NCI-H1436 treated with DMSO at 0.1 percent for 48 hours (cell line): ENCODE measurements at regions not wholly inside any gene's neighbourhood (a gene's known extent, or its start where the extent isn't known, plus 50 kb on each side); places are given as distances from the start of the nearest gene placed in this dataset.
A peak's percentile ranks its signal among the peaks of the same experiment; 100 is the strongest.
"Not testable (repeated sequence)": the region's sequence is repeated elsewhere in the genome, so short reads cannot be mapped to it uniquely, and the experiment has no call there.

Source experiments
- DNase-seq: peaks from one replicate; lab custom pipeline; 2025; lab: John Stamatoyannopoulos, UW

DNA sequence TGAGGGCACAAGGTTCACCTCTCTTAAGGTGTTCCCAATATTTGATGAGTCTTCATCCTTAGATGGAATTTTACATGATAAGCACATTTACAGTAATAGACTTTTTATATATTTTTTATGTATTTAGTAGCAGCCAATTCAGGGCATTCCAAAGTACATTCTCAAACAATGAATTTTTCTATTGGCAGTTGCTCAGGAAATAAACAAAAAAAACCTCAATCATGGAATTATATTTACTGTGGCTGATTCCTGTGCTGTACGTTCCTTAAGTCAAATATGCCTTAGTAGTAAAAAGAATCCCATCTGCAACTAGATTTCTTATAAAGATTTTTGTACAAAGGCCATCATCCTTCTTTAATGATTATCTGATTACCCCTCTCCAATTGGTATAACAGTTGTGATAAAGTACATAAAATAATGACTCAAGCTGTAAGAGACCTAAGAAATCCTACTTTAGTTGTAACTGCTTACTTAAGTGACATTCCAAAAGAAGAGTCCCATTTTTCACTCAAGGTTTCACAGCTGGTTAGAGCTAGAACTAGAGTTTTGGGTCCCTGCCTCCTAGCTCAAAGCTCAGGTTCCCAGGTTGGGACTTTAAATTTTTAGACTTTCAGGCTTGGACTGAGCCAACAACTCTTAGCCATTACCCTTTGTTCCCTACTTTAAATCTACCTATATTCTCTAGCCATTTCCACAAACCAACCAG is 152.7 kb downstream of the FHIP1A start:
- no peak for DNase-seq

DNA sequence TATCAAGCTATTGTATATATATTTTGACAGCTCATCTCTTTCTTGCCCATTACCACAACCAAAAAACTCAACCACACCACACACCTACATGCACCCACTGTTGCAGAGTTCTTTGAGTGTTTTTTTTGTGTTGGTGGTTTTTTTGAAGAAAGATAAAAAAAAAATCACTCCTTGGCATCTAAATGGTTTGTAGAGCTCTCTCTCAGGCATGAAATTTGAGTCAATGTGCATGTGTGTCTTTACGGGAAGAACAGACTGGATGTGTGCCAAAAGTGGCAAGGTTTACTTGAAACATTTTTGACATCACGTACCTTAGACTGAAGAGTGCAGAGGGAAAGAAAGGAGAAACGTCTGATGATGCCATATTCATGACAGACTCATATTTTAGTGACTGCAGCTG is 154.2 kb downstream of the FHIP1A start:
- peak; percentile 9 for DNase-seq

DNA sequence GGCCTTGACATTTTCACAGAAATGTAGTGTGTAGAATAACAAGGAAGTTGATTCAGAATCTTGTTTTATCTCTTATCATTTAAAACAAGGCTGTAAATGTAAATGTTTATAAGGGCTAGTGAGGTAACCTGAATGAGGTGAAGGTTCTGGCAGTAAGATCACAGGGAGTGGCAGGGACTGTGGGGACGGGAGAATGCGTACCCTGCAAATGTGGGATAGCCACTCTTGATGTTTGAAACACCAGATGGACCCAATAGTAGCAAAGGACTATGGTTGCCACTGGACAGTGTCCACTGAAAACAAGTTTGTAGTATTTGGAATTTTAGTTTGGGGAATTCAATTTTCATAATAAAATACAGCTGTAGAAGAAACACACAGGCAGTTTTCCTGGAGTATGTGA is 155.3 kb downstream of the FHIP1A start:
- no peak for DNase-seq

DNA sequence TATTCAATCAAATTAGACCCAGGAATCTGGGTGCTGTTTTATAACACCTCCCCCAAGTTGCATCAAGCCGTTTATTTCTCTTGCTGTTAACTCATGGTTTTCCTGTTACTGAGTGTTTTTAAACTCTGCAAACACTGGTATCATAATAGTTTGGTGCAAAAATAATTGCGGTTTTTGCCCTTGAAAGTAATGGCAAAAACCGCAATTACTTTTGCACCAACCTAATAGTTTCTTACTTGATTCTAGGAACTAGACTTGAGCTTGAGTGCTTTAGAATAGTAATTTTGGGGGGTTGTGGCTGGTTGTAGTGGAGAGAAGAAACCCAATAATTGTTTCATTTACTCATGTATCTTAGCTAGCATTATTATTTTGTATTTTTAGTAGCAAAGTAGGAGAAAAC is 156.6 kb downstream of the FHIP1A start:
- DNase-seq, result no peak

DNA sequence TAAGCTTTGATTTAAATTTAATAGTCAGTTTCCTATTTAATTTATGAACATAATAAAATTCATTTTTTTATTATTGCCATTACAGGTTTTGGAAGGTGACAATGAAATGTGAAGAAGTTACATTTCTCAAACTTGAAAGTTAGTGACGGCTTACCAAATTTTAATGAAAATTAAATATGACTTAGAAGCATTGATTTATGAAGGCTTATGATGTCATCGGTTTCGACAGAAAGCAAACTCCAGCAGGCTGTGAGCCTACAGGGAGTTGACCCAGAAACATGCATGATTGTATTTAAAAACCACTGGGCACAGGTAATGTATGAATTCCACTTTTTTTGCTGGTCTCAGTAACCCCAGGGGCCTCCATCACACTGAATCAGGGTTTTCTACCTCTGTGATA is 157.1 kb downstream of the FHIP1A start:
- no peak for DNase-seq

DNA sequence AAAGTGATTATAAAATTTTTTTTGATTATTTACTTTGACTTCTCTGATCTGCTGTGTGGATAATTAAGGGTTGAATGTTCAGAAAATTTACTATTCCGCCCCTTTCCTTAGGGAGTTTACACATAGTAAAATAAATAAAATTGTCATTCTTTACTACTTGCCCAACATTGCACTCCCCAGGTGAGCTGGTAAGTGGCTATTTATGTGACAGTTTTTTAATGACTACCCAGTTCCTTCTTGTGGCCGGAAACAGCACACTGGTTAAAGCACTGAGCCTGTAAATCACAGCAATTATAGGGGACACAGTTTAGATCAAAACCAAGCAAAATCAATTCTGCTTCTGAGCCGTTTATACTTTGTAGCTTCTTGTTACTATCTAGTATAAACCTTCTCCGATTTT is 158.1 kb downstream of the FHIP1A start:
- DNase-seq, result peak; percentile 52

DNA sequence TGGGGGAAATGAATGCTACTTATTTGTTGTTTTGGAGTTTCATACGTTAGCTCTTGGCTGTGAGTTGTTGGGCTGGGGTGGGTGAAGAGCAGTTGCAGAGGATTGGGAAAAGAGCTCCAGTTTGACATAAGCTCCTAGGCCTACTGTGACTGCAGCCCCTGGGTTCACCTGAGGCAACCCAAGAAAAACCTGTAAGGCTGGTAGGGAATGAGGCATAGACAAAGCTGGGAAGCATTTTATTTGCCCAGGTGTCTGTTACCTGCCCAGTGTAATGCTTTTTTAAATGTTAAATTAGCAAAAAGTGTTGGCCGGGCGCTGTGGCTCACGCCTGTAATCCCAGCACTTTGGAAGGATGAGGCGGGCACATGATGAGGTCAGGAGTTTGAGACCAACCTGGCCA is 160.0 kb downstream of the FHIP1A start:
- DNase-seq, result no peak

DNA sequence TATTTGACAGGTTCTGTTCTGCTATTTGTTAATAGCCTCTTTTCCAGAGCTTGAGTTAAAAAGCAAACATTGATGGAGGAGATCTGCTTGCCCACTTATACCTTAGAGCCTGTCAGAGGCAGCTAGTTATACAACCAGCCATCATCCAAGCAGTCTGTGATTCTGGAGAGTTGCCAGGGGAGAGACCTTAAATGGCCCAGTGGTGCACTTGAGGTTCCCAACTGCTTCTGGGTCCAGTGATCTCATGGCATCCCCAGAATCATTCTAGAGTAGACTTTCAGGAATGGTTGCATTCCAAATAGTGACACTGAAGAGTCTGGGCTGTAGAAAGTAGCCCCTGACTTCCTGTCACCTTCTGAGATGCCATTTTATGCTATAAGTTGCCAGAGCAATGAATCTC is 160.7 kb downstream of the FHIP1A start:
- peak; percentile 58 for DNase-seq

DNA sequence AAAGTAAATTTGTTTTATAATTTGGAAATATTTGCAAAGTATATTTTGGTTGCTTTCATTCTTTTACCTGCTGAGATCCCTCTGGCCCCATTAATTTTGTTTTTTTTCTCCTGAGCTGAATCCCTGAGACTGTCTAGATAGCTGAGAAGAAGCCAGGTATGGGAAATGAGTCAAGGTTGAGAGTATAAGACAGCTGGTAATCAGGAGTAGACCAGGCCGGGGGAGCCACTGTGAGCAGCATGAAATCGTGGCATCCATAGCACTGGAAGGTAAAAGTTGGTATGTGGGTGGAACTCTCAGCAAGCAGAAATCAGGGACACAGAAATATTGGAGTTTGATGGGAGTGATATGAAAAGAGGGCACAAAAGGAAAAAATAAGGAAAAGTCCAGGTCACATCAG is 164.5 kb downstream of the FHIP1A start:
- no peak for DNase-seq

DNA sequence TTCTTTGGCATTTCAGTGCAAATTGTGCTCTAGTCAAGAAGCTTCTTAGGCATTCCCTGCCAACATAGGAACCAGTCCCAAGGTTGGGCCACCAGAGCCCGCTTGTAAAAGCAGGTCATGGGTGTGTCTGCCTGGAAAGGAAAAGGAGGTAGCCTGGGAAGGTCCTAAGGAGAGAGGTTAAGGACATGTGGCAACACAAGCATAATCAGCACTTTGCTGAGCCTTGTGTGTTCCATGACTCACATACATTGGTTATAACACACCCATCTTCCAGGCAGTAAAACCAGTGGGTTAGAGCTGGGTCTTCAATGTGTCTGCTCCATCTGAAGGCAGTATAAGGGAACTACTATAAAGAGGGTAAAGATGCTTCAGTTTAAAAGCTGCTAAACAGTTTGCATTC is 165.0 kb downstream of the FHIP1A start:
- DNase-seq, result no peak

DNA sequence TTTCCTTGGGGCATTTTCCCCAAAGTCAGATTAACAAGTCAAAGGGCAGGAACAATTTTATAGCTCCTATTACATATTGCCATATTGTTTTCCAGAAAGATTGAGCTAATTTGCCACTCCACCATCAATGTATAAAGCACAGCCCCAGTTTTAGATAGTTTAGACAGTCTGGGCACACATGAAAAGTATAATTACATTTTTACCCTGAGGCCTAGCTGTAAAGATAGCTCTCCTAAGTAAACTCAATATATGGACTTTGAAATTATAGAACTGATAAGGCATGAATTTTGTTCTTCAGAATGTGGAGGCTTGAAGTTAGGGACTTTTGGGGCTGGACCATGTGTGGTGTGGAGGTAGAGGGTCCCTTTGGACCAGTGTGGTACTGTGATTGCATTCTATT is 166.0 kb downstream of the FHIP1A start:
- no peak for DNase-seq

DNA sequence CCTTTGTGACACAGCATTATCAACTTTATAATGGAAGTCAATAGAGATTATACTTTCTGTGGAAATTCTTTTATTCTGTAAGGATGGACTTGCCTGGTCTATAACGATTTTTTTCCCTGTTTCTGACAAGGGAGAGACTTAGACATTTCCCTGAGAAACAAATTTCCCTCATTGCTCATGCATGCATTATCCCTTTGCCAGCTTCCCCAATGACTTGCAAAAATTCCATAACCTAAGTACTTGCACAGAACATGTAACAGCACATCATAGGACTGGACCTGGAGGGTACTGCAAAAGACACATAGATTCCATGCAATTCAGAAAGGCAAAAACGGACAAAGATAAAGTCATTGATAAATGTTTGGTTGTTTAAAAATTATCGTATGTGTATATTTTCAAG is 166.7 kb downstream of the FHIP1A start:
- no peak for DNase-seq

DNA sequence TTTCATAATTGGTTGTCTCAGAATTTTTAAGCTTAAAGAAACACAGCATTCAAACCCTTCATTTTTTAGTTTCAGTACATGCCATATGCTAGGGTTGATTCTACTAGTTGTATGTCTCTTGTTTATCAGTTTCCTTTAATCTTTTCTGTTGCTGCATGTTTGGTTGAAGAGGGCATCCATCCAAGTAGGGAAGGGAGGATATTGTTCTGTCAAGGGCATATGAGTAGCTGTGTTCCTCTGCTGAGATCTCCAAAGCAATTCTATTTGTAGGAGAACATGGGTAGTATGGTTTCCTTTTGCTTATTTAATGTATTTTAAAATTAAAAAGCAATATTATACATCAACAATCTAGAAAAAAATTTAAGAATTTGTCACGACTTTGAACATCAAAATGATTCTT is 167.7 kb downstream of the FHIP1A start:
- no peak for DNase-seq

DNA sequence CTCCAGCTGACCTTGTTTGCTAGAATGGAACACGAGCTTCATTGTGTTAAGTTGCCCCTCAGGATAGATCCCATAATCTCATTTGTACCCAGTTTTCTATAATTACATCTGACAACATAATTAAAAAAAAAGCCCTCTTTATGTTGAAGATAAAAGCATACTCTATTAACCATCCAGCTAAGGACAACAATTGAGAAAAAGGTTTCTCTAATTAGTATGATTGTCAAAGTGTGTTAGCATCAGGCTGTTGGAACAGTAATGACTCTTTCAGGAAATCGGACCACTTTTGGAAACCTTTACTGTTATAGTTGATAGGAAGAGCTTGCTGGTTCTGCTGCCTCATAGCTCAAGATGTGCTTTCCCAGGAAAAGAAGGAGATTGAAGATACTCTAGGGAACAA is 172.6 kb downstream of the FHIP1A start:
- peak; percentile 99 for DNase-seq

DNA sequence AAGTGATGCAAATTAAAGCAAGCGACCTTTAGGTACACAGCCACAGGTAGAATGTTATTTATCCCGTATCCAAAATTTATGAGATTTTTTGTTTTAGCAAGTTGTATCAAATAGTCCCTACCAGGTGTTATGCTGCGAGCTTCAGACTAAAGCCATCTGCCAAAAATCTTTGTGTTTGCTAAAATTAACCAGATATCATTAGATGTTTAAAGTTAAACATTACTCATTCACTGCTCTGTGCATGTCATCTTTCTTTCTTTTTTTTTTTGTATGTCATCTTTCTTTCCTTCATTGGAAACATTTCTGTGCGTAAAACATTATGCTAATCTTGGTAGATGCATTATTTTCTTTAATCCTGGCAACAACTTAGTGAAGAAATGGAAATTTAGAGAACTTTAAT is 173.1 kb downstream of the FHIP1A start:
- DNase-seq, result no peak

DNA sequence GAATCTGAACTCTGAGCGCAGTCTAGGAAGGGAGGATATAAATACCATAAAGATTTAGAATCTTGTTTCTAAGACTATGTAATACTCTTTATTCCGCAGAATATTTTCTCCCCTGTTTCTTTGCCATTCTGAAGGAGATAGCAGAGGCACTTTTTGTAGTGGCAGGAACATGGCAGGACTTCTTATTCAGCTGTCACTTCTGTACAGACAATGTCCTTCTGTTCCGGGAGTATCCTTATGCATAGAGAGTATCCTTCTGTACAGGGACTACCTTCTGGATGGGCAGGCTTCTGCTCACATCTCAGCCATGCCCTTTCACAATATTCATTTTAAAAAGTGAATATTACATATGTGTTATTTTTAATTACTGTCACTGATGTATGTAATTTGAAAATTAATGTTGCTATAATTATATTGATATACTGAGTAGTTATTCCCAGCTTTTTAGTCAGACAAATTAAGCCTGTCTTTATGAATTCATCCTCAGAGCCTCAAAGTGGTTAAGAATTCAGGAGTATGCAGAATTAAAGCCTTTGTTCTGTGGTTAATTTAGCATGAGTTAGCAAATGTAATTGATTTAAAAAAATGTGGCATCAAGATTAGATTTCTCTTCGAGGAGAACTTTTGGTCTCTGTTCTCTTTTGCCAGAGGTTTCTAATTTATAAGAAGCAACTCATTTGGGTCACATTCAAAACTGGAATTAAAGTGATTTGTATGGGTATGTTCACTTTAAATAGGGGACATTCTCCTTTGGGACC is 174.4 kb downstream of the FHIP1A start:
- DNase-seq, result no peak

DNA sequence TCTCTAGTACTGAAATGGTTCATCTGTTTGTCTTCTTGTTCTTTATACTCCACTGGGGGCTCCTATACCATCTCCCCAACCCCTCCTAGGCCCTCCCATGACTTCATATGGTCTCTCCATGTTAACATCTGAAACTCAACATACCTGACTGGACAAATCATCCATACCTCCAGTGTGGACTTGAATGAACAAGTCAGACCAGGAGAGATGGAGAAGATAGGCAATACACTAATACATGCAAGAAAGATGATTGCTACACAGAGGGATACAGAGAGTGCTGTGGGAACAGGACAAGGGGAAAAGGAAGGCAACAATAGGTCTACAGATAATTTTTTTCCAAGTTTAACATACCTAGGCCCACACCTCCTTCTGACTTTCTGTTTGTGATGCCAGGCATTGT is 175.1 kb downstream of the FHIP1A start:
- DNase-seq, result no peak

DNA sequence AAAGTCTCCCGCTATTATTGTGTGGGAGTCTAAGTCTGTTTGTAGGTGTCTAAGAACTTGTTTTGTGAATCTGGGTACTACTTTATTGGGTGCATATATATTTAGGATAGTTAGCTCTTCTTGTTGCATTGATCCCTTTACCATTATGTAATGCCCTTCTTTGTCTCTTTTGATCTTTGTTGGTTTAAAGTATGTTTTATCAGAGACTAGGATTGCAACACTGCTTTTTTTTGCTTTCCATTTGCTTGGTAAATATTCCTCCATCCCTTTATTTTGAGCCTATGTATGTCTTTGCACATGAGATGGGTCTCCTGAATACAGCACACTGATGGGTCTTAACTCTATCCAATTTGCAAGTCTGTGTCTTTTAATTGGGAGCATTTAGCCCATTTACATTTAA is 165.2 kb downstream of the GATB start:
- not testable (repeated sequence) for DNase-seq

DNA sequence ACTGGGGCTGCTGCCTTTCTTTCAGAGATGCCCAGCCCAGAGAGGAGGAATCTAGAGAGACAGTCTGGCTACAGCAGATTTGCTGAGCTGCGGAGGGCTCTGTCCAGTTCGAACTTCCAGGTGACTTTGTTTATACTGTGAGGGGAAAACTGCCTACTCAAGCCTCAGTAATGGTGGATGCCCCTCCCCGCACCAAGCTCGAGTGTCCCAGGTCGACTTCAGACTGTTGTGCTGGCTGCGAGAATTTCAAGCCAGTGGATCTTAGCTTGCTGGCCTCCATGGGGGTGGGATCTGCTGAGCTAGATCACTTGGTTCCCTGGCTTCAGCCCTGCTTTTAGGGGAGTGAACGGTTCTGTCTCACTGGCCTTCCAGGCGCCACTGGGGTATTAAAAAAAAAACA is 163.1 kb downstream of the GATB start:
- not testable (repeated sequence) for DNase-seq

DNA sequence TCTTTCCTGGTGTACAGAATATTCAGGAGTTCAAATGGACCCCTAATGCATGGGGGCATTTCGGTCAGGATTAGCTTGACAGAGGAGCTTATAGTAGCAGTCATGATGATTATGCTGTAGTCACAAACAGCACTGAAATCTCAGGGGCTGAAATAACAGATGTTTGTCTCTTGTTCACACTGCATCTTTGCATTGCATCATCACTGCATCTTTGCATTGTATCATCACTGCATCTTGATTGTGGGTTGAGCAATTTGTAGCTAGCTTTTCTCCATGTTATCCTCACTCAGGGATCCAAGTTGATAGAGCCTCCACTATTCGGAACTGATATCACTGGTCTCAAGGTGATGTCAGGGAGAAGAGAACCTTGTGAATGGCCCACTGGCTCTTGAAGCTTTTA is 160.9 kb downstream of the GATB start:
- no peak for DNase-seq

DNA sequence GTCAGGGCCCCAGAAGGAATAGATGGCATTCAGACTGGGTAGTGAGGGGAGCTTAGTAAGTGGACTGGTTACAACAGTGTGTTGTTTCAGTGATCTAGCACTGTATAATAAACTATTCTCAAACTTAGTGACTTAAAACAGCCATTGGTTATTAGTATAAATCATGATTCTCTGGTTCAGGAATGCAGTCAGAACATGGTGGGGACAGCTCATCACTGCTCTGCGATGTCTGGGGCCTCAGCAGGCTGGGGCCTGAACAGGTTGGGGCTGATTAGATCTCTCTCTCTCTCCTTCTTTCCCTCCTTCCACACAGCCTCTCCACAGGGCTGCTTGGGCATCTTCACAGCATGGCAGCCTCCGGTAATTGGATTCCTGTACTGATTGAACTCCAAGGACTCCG is 160.4 kb downstream of the GATB start:
- DNase-seq, result no peak

DNA sequence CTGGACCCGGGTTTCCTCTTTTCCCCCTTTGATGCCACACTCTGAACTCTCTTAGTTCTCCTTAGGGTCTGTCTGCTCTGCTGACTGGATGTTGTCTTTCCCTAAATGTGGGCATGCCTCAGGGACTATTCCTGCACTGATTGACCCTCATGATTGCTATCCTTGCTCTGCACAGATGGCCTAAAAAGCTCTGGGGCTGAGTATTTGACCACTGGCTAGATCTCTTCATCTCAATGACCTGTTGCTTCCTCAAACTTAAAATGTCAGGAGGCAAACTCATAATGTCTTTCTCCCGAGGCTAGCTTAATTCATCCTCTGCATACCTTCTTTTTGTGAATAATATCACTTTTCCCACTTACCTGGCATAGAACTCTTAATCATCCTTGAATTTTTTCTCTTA is 157.4 kb downstream of the GATB start:
- no peak for DNase-seq

DNA sequence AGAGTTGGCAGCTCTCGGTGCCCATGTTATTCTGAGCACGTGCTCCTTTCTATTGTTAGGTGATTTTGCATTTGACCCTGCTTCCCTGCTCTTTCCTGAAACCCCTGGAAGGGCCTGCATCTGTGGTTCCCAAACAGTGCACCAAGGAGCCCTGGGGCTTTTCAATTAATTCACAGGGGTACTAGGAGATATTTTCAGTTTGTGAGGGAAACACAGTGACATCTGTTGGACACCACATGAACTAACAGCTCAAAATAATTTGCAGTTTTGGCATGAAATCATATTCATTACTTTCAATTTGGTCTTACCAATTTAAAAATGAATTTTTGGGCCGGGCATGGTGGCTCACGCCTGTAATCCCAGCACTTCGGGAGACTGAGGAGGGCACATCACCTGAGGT is 156.6 kb downstream of the GATB start:
- DNase-seq, result no peak

DNA sequence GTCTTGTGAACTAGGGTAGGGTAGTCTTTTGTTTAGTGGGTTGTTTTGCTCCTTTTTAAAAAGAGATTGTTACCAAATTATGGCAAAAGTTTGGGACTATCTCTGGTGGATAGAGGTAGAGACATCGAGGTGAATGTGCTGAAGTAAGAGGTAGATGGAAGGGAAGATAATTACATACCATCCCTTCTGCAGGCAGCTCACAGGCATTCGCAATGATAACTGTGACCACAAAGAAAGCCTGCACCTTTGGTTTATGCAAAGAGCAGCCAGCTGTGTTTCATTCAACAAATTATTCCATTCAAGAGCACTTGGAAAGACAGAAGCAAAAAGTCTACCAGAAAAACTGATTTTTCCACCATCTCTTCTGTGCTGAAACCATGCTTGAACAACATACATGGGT is 155.6 kb downstream of the GATB start:
- DNase-seq, result no peak
